ENCODE measurements at regions not wholly inside any gene's neighbourhood (a gene's known extent, or its start where the extent isn't known, plus 50 kb on each side); places are given as distances from the start of the nearest gene placed in this dataset.

GRCh38 chr4:20575486-20575885 lies 124.8 kb upstream of the PACRGL start:
- TF ChIP-seq, protein P1, sequence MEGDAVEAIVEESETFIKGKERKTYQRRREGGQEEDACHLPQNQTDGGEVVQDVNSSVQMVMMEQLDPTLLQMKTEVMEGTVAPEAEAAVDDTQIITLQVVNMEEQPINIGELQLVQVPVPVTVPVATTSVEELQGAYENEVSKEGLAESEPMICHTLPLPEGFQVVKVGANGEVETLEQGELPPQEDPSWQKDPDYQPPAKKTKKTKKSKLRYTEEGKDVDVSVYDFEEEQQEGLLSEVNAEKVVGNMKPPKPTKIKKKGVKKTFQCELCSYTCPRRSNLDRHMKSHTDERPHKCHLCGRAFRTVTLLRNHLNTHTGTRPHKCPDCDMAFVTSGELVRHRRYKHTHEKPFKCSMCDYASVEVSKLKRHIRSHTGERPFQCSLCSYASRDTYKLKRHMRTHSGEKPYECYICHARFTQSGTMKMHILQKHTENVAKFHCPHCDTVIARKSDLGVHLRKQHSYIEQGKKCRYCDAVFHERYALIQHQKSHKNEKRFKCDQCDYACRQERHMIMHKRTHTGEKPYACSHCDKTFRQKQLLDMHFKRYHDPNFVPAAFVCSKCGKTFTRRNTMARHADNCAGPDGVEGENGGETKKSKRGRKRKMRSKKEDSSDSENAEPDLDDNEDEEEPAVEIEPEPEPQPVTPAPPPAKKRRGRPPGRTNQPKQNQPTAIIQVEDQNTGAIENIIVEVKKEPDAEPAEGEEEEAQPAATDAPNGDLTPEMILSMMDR (conservative IDR thresholded peaks at IDR 0.05; ENCODE audit: low read depth, low read length) = no peak
- no peak for TF ChIP-seq RFX5 (IDR thresholded peaks at IDR 0.05; ENCODE audit: low read depth, low read length)
- no peak for TF ChIP-seq POLR2A (IDR thresholded peaks at IDR 0.05; ENCODE audit: low read depth, low read length)
- no peak for TF ChIP-seq CEBPB (IDR thresholded peaks at IDR 0.05; ENCODE audit: low read depth, low read length)
- TF ChIP-seq, protein P2, sequence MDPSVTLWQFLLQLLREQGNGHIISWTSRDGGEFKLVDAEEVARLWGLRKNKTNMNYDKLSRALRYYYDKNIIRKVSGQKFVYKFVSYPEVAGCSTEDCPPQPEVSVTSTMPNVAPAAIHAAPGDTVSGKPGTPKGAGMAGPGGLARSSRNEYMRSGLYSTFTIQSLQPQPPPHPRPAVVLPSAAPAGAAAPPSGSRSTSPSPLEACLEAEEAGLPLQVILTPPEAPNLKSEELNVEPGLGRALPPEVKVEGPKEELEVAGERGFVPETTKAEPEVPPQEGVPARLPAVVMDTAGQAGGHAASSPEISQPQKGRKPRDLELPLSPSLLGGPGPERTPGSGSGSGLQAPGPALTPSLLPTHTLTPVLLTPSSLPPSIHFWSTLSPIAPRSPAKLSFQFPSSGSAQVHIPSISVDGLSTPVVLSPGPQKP (IDR thresholded peaks at IDR 0.05; ENCODE audit: borderline replicate concordance, low read depth, low read length) = no peak
- TF ChIP-seq RAD21 (IDR thresholded peaks at IDR 0.05; ENCODE audit: low read length) = no peak
- TF ChIP-seq USF2 (IDR thresholded peaks at IDR 0.05; ENCODE audit: low read depth, low read length) = no peak
